AML-193 (cell line): ENCODE measurements at regions not wholly inside any gene's neighbourhood (a gene's known extent, or its start where the extent isn't known, plus 50 kb on each side); places are given as distances from the start of the nearest gene placed in this dataset.

Experiments
- DNase-seq, 2 experiments: peaks; one replicate each; lab custom pipeline; 2025; lab: John Stamatoyannopoulos, UW

- no peak for DNase-seq
Measured at GRCh38 chr5:56549096-56549886, 266.1 kb upstream of the MAP3K1 start.

DNA sequence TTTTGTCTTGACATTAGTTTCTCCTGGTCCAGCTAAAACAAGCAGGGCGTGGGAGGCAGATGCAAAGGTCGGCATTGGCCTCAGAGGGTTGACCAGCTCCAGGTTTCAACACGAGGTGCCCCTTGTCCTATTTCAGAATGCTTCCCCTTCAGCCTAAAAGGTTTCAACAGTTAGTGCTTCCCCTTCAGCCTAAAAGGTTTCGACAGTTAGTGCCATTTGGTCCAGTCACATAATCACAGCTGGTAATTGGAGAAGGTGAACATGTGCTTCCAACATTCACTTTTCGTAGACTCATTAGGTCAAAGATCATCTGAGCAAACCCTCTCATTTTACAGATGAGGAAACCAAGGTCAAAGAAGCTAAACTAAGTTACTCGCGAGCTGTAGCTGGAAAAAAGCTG lies 270.3 kb upstream of the MAP3K1 start:
- DNase-seq = peak; percentile 2 to 10

- DNase-seq = no peak
Measured at GRCh38 chr5:56543441-56544388, 271.6 kb upstream of the MAP3K1 start.

DNA sequence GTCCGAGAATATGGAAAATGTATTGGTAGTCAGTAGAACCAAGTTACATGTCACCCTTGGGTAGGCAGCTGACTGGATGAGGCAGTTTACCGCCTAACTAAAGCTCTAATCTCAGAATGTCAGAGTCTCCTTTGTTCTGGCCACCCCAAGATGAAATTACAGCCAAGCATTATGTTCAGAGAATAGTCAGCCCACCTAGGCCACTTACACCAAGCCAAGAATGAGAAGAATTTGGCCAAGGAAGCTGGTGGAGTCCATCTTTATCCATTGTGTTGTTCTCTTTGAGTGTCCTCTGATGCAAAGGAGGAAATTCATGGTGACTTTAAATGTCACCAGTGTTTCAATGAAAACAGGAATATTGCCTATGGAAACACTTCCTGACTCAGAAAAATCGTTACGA lies 275.1 kb upstream of the MAP3K1 start:
- DNase-seq = no peak

DNA sequence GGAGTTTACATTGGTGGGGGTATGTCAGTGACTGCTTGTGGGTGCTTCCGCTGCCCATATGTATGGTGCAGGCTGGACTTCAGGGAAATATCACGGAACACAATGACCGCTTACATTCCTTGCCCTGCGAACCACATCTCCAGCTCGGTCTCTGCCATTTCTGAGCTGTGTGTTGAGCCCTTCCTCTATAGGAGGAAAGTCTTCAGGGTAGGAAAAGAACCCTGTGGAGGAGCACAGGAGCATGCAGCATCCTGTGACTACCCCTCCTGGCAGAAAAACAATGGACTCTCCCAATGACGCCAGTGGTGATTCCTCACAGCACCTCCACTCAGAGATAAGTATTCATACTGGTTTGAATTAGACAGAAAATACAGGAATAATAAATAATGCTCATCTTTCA lies 276.8 kb upstream of the MAP3K1 start:
- DNase-seq = no peak

GRCh38 chr5:56535347-56535746 lies 280.0 kb upstream of the MAP3K1 start:
- DNase-seq = no peak

GRCh38 chr5:56534102-56534829 lies 281.1 kb upstream of the MAP3K1 start:
- no peak for DNase-seq

GRCh38 chr5:56532466-56532865 lies 282.9 kb upstream of the MAP3K1 start:
- no peak for DNase-seq

DNA sequence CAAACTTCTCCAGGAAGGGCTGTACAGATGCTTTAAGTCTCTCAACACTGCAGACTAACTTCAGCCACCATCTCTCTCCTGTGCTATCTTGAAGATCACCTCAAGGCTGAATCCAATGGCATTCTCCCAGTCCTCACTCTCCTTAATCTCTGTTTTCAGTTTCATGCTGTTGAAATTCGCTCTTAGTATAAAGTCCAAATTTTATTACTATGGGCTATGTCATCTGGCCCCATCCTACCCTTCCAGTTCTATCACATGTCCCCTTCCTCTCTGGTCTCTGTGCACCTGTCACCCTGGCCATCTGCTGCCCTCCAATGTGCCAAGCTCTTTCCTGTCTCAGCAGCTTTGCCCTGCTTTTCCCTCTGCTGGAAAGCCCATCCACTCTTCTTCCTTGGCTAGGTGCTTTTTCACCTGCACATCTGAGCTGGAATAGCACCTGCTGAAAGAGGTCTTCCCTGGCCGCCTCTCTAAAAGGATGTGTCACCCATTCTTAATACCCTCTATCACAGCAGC lies 284.7 kb upstream of the MAP3K1 start:
- DNase-seq = no peak

DNA sequence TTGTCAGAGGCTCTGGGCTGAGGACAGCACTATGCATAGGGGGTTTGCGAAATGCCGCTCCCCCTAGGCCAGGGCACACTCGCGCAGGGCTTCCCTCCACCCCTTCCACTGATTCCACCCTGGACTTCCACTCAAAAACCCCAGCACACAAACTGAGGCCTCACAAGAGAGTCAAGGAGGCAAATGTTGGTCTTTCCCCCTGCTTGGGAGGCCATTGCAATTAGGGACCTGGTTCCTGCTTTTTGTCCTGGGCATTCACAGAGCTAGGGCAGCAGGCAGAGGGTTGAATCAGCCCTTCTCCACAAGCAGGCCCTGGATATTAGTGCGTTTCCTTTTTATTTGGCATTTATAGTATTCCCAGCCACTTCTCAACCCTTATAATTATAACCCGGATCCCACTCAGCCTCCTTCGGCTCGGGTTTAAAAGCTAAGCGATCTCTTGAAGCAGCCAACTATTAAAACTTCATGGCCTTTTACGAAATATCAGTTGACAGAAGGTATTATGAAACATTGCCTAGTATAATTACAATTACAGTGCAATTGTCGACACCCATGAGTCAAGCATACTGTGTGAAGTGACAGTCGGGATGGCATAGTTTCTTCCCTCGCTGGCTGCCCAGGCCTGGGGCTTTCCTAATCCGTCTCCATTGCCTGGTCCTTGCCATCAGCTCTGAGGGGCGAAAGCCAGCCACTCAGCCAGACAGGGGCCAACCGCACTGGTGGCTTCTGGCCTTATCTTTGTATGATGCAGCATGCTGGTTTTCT lies 285.5 kb upstream of the MAP3K1 start:
- DNase-seq = peak; percentile 66 to 70

DNA sequence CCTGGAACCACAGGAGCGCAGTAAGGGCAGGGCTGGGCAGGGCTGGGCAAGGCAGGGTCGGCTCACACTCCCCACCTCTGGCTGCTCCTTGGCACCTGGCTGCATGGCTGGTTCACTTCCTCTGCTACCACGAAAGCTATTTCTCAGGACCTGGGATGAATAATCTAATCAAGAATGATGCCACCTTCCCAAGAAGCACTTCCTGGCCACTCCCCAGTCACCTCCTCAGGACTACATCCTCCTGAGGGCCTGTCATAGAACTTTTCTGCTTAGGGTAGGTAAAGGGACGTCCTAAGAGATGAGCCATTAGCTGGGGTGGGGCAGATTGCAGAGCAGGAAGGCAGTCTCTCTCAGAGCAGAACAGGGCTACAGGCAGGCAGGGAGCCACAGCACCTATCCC lies 288.2 kb upstream of the MAP3K1 start:
- DNase-seq = no peak

DNA sequence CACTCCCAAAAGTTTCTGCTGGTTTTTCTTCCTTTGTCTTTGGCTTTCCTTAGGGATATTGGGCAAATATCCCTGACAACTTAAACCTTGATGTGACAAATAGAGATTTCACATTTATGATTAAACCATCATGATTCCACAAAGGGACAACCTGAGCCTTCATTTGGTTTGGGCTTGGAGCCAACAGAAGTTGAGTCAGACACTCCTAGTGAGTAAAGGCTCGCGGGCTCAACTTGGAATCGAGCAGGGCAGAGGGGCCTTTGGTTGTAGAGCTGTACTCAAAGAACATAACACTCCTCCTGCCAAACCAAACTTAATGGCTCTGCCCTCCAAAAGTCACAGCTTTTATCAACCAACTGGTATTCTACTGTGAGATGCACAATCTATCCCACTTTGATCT lies 290.2 kb upstream of the MAP3K1 start:
- DNase-seq = no peak

- no peak for DNase-seq
Measured at GRCh38 chr5:56523790-56524575, 290.9 kb upstream of the ANKRD55 start.

GRCh38 chr5:56522960-56523359 lies 289.8 kb upstream of the ANKRD55 start:
- no peak for DNase-seq

DNA sequence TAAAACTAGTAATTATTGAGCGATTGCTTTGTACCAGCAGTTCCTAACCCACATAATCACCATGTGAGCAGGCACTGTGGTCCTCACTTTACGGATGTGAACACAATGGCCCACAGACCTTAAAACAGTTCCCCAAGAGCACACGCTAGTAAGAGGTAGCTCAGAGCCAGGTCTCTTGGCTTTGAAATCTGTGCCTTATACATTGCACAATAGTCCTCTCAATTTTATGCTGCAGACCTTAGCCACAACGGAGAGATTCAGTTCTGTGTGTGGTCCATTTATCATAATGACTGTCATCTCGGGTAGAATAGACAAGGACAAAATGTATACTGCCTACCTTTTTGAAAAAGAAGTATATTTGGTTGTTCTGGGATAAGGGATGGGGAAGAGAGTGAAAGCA lies 289.0 kb upstream of the ANKRD55 start:
- no peak for DNase-seq

GRCh38 chr5:56520986-56521730 lies 288.0 kb upstream of the ANKRD55 start:
- DNase-seq = no peak

GRCh38 chr5:56518820-56519219 lies 285.7 kb upstream of the ANKRD55 start:
- no peak for DNase-seq

- DNase-seq = peak; percentile 25 to 57
Measured at GRCh38 chr5:56517011-56517416, 283.9 kb upstream of the ANKRD55 start.

GRCh38 chr5:56516441-56516840 lies 283.3 kb upstream of the ANKRD55 start:
- DNase-seq = no peak

DNA sequence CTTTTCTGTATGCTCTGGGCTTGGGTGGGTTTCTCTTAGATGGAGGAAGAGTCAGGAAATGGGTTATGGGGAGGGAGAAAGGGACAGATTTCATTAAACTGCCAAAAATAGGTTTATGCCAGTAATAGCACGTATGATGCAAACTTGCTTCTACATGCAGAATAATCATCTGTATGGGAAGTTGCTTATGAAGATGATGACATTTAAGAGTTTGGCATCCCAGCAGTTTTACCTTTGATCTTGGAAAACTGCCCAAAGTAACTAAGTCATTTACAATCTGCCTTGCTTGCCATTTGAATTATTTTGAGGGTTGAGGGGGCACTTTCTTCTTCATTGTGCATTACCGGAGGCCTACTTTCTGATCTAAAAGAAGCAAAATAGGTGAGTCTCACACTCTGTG lies 282.9 kb upstream of the ANKRD55 start:
- peak in 1 of 2 experiments; percentile 2 for DNase-seq
